NCI-H1930 (cell line): ENCODE measurements at regions not wholly inside any gene's neighbourhood (a gene's known extent, or its start where the extent isn't known, plus 50 kb on each side); places are given as distances from the start of the nearest gene placed in this dataset.
"Not testable (repeated sequence)": the region's sequence is repeated elsewhere in the genome, so short reads cannot be mapped to it uniquely, and the experiment has no call there.

Experiments
- DNase-seq, 2 experiments: peaks; one replicate each; lab custom pipeline; 2025; lab: John Stamatoyannopoulos, UW

GRCh38 chr17:72366626-72367025 is 245.8 kb downstream of the SOX9 start:
- no peak for DNase-seq

- DNase-seq = no peak
These were observed 247.4 kb downstream of the SOX9 start for GRCh38 chr17:72368191-72368590.

GRCh38 chr17:72369366-72369765 is 248.5 kb downstream of the SOX9 start:
- no peak for DNase-seq

- no peak for DNase-seq
These were observed 250.0 kb downstream of the SOX9 start for GRCh38 chr17:72370819-72371218.

- DNase-seq = no peak
These were observed 251.4 kb downstream of the SOX9 start for GRCh38 chr17:72372185-72372584.

GRCh38 chr17:72373910-72374741 is 253.3 kb downstream of the SOX9 start:
- no peak for DNase-seq

- DNase-seq = no peak
These were observed 255.9 kb downstream of the SOX9 start for GRCh38 chr17:72376526-72377345.

- no peak for DNase-seq
These were observed 257.9 kb downstream of the SOX9 start for GRCh38 chr17:72378414-72379390.

- DNase-seq = no peak
These were observed 258.7 kb downstream of the SOX9 start for GRCh38 chr17:72379516-72379915.

GRCh38 chr17:72380120-72380519 is 259.3 kb downstream of the SOX9 start:
- no peak for DNase-seq

GRCh38 chr17:72380737-72381136 is 259.9 kb downstream of the SOX9 start:
- DNase-seq = no peak

- DNase-seq = peak; percentile 27 to 57
These were observed 261.0 kb downstream of the SOX9 start for GRCh38 chr17:72381597-72382397.

- DNase-seq = no peak
These were observed 262.3 kb downstream of the SOX9 start for GRCh38 chr17:72382971-72383722.

GRCh38 chr17:72385475-72385874 is 264.7 kb downstream of the SOX9 start:
- DNase-seq = no peak

- DNase-seq = not testable (repeated sequence)
These were observed 265.4 kb downstream of the SOX9 start for GRCh38 chr17:72386173-72386572.

- no peak for DNase-seq
These were observed 265.9 kb downstream of the SOX9 start for GRCh38 chr17:72386619-72387237.

GRCh38 chr17:72387487-72387886 is 266.7 kb downstream of the SOX9 start:
- no peak for DNase-seq

- DNase-seq = no peak
These were observed 267.1 kb downstream of the SOX9 start for GRCh38 chr17:72387969-72388368.

- DNase-seq = no peak
These were observed 268.1 kb downstream of the SOX9 start for GRCh38 chr17:72388765-72389473.
